ENCODE measurements at regions not wholly inside any gene's neighbourhood (a gene's known extent, or its start where the extent isn't known, plus 50 kb on each side); places are given as distances from the start of the nearest gene placed in this dataset.
"Not testable (repeated sequence)": the region's sequence is repeated elsewhere in the genome, so short reads cannot be mapped to it uniquely, and the experiment has no call there.

GRCh38 chr11:13150487-13150886 is 127.1 kb upstream of the BMAL1 start:
- H3K27ac Mint-ChIP-seq = no peak overlapping the region
- TF ChIP-seq CTCF (IDR thresholded peaks at IDR 0.05; ENCODE audit: unreplicated experiment) = no peak
- no peaks in the 10 kb centered on the region for H3K36me3 Mint-ChIP-seq
- peaks cover 5% of the 10 kb centered on the region for H3K27me3 Mint-ChIP-seq (ENCODE audit: low read depth)
- H3K9me3 Mint-ChIP-seq = peaks cover 5% of the 10 kb centered on the region
- no peaks in the 10 kb centered on the region for H3K4me1 Mint-ChIP-seq
- H3K4me3 Mint-ChIP-seq = no peak overlapping the region
- no peak for DNase-seq (ENCODE audit: low spot score in 2 of 2, unreplicated experiment in 2 of 2)

GRCh38 chr11:13152264-13152663 is 125.3 kb upstream of the BMAL1 start:
- peaks cover 18% of the 10 kb centered on the region for H3K9me3 Mint-ChIP-seq
- no peaks in the 10 kb centered on the region for H3K4me1 Mint-ChIP-seq
- no peak for TF ChIP-seq CTCF (IDR thresholded peaks at IDR 0.05; ENCODE audit: unreplicated experiment)

GRCh38 chr11:13152736-13153541 is 124.7 kb upstream of the BMAL1 start:
- H3K27ac Mint-ChIP-seq = no peak overlapping the region
- no peak for DNase-seq (ENCODE audit: low spot score in 2 of 2, unreplicated experiment in 2 of 2)
- no peaks in the 10 kb centered on the region for H3K36me3 Mint-ChIP-seq
- H3K4me3 Mint-ChIP-seq = no peak overlapping the region
- no peaks in the 10 kb centered on the region for H3K4me1 Mint-ChIP-seq
- peaks cover 21% of the 10 kb centered on the region for H3K9me3 Mint-ChIP-seq
- peaks cover 5% of the 10 kb centered on the region for H3K27me3 Mint-ChIP-seq (ENCODE audit: low read depth)
- peak; percentile 17 for TF ChIP-seq CTCF (IDR thresholded peaks at IDR 0.05; ENCODE audit: unreplicated experiment)

More at GRCh38 chr11:13152264-13152663, 125.3 kb upstream of the BMAL1 start:
- H3K36me3 Mint-ChIP-seq = no peaks in the 10 kb centered on the region
- H3K27ac Mint-ChIP-seq = no peak overlapping the region
- no peak for DNase-seq (ENCODE audit: low spot score in 2 of 2, unreplicated experiment in 2 of 2)
- H3K4me3 Mint-ChIP-seq = no peak overlapping the region
- peaks cover 5% of the 10 kb centered on the region for H3K27me3 Mint-ChIP-seq (ENCODE audit: low read depth)

GRCh38 chr11:13154374-13154773 is 123.2 kb upstream of the BMAL1 start:
- H3K27me3 Mint-ChIP-seq (ENCODE audit: low read depth); H3K4me3 Mint-ChIP-seq; H3K4me1 Mint-ChIP-seq; H3K36me3 Mint-ChIP-seq; H3K27ac Mint-ChIP-seq; DNase-seq (ENCODE audit: low spot score in 2 of 2, unreplicated experiment in 2 of 2): not testable (repeated sequence)
- peaks cover 24% of the 10 kb centered on the region for H3K9me3 Mint-ChIP-seq

GRCh38 chr11:13160346-13160745 is 117.2 kb upstream of the BMAL1 start:
- Mint-ChIP-seq H3K27ac (peak overlapping the region; percentile 27), H3K36me3 (no peaks in the 10 kb centered on the region), H3K27me3 (ENCODE audit: low read depth) (peaks cover 2% of the 10 kb centered on the region), H3K4me3 (no peak overlapping the region), H3K4me1 (peaks cover 7% of the 10 kb centered on the region), H3K9me3 (peaks cover 20% of the 10 kb centered on the region)
- no peak for TF ChIP-seq CTCF (IDR thresholded peaks at IDR 0.05; ENCODE audit: unreplicated experiment)
- no peak for DNase-seq (ENCODE audit: low spot score in 2 of 2, unreplicated experiment in 2 of 2)

GRCh38 chr11:13160806-13161205 is 116.8 kb upstream of the BMAL1 start:
- no peaks in the 10 kb centered on the region for H3K36me3 Mint-ChIP-seq
- peaks cover 2% of the 10 kb centered on the region for H3K27me3 Mint-ChIP-seq (ENCODE audit: low read depth)
- peaks cover 7% of the 10 kb centered on the region for H3K4me1 Mint-ChIP-seq
- DNase-seq (ENCODE audit: low spot score in 2 of 2, unreplicated experiment in 2 of 2) = no peak
- H3K27ac Mint-ChIP-seq = peak overlapping the region; percentile 27
- peaks cover 16% of the 10 kb centered on the region for H3K9me3 Mint-ChIP-seq
- no peak overlapping the region for H3K4me3 Mint-ChIP-seq
- TF ChIP-seq CTCF (IDR thresholded peaks at IDR 0.05; ENCODE audit: unreplicated experiment) = no peak

All from mesothelial cell of epicardium (in vitro differentiated cells).